Pancreas (tissue), 10 donors: ENCODE measurements at regions not wholly inside any gene's neighbourhood (a gene's known extent, or its start where the extent isn't known, plus 50 kb on each side); places are given as distances from the start of the nearest gene placed in this dataset.

ENCODE experiments used
- ATAC-seq, 4 donors: fragments of 200-7000 bp; cut with Tn5 transposase; one replicate each; pipeline versions ENCODE4 v1.8.0 to v1.9.1; 2020; ENCODE audit warnings: mild to moderate bottlenecking in 4 of 4, moderate library complexity in 4 of 4
- DNase-seq, 6 donors: peaks; one replicate each; pipeline ENCODE4 v3.0.0-alpha.2; 2020
- FAIRE-seq: peaks from 2 replicates; lab custom pipeline; 2012; peaks lifted over from hg19 to GRCh38; lab: Jason Lieb, UNC
- H3K27ac ChIP-seq, 4 donors: fragments of 200-600 bp; sonication (generic); 1 replicate in 3 of 4; 2 replicates in 1 of 4; pipeline versions ENCODE4 v1.5.0 to v1.8.0; 2020
- H3K27me3 ChIP-seq, 4 donors: fragments of 200-600 bp; one replicate each; pipeline ENCODE4 v1.8.0; 2021
- H3K36me3 ChIP-seq, 3 donors: fragments of 200-600 bp; sonication (generic) in 1 of 3; one replicate each; pipeline versions ENCODE4 v1.5.0 to v1.8.0; 2020 to 2021
- H3K4me1 ChIP-seq, 3 donors: fragments of 200-600 bp; one replicate each; pipeline ENCODE4 v1.8.0; 2021
- H3K4me3 ChIP-seq, 4 donors: fragments of 200-600 bp; sonication (generic) in 2 of 4; one replicate each; pipeline versions ENCODE4 v1.5.0 to v1.8.0; 2020 to 2021
- H3K9me3 ChIP-seq, 4 donors: fragments of 200-600 bp; one replicate each; pipeline ENCODE4 v1.8.0; 2021
- CTCF ChIP-seq, 4 donors: fragments of 200-600 bp; sonication (generic) in 3 of 4; IDR thresholded peaks; one replicate each; pipeline versions ENCODE4 v1.5.0 to v1.8.0; 2021; ENCODE audit warnings: antibody characterized with exemption in 4 of 4
- WGBS, 2 donors: extraction: QIAGEN DNeasy Blood & Tissue Kit; methylation state at CpG; one replicate each; pipeline ENCODE4 v1.1.7; 2013; 5-methylcytosine and 5-hydroxymethylcytosine counted together
- intact Hi-C, 3 donors: fragments of 100-400 bp; cut with DNase I; formaldehyde crosslinking; loops; one replicate each; pipeline versions ENCODE4 v1.11.1 to v1.14.2; 2022
- donor health status: healthy with polysubstance abuse.
- donor health status: DM: no; HTN: no; CAD: no; lungs with moderate emphysema.
- donor health status: DM: no; HTN: no; CAD: no.
- donor health status: control.
- donor health status: control.
- donor health status: Bipolar disorder and iron deficiency.
- donor health status: DM: yes; HTN: yes; CAD: no.
- donor health status: DM: no; HTN: no; CAD: no.
- donor health status: DM: no; HTN: no; CAD: no.
- donor health status: DM: yes; HTN: yes; CAD: no.

GRCh38 chr14:26933431-26933830 lies 335.6 kb upstream of the NOVA1 start:
- FAIRE-seq (no peak), DNase-seq (no peak), ATAC-seq (no peak)
- Histone ChIP-seq H3K4me1 (peaks cover 0 to 4% (median 0%) of the 10 kb centered on the region in 3 donors), H3K27ac (no peak overlapping the region), H3K36me3 (no peaks in the 10 kb centered on the region), H3K4me3 (no peak overlapping the region), H3K27me3 (no peaks in the 10 kb centered on the region), H3K9me3 (no peaks in the 10 kb centered on the region)
- intact Hi-C loops, result no loop called here
- 51 to 53% methylated on average over 4 of the region's 4 CpGs for WGBS, 2 donors
- no peak for TF ChIP-seq CTCF (IDR thresholded peaks at IDR 0.05)

DNA sequence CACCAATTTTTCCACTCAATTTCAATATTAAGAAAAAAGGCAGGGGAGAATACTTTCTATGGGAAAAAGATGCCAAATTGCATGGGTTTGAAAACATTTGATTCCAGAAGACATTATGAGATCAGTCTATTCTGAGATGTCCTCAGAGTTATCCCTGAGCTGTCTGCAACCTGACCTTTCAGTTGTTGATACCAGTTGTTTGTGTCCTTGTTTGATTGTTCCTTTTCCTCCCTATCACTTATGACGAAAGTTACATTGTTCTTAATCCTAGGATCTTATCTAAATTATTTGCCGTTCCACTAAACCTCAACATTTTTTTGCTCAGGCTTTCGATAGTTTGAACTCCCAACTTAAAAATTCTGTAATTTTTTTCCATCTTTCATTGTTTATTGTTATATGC lies 336.3 kb upstream of the NOVA1 start:
- WGBS, 2 donors, result 46 to 60% methylated on average over 3 of the region's 3 CpGs
- no peaks in the 10 kb centered on the region for H3K36me3 ChIP-seq
- TF ChIP-seq CTCF (IDR thresholded peaks at IDR 0.05), result no peak
- DNase-seq (no peak), ATAC-seq (no peak), FAIRE-seq (no peak)
- H3K4me1 ChIP-seq, result peaks cover 0 to 4% (median 0%) of the 10 kb centered on the region in 3 donors
- intact Hi-C loops, result no loop called here
- H3K9me3 ChIP-seq, result no peaks in the 10 kb centered on the region
- H3K4me3 ChIP-seq, result no peak overlapping the region
- H3K27ac ChIP-seq, result no peak overlapping the region
- H3K27me3 ChIP-seq, result no peaks in the 10 kb centered on the region

- intact Hi-C loops, result no loop called here
- Histone ChIP-seq H3K27ac (no peak overlapping the region), H3K27me3 (no peaks in the 10 kb centered on the region), H3K4me3 (no peak overlapping the region), H3K9me3 (no peaks in the 10 kb centered on the region), H3K4me1 (peaks cover 0 to 4% (median 0%) of the 10 kb centered on the region in 3 donors), H3K36me3 (no peaks in the 10 kb centered on the region)
- 62 to 76% methylated on average over 4 of the region's 4 CpGs for WGBS, 2 donors
- DNase-seq (no peak), FAIRE-seq (no peak), ATAC-seq (no peak)
- TF ChIP-seq CTCF (IDR thresholded peaks at IDR 0.05), result no peak
Observed at GRCh38 chr14:26935733-26936132, 337.9 kb upstream of the NOVA1 start.

- peaks cover 0 to 4% (median 0%) of the 10 kb centered on the region in 3 donors for H3K4me1 ChIP-seq
- intact Hi-C loops, result no loop called here
- no peak for ATAC-seq
- FAIRE-seq, result no peak
- no peaks in the 10 kb centered on the region for H3K9me3 ChIP-seq
- no peak overlapping the region for H3K4me3 ChIP-seq
- H3K27ac ChIP-seq, result no peak overlapping the region
- no peak for TF ChIP-seq CTCF (IDR thresholded peaks at IDR 0.05)
- H3K36me3 ChIP-seq, result no peaks in the 10 kb centered on the region
- DNase-seq, result no peak
- WGBS, 2 donors, result 88 to 94% methylated on average over 1 of the region's 1 CpG
- H3K27me3 ChIP-seq, result no peaks in the 10 kb centered on the region
Observed at GRCh38 chr14:26938054-26938453, 340.2 kb upstream of the NOVA1 start.

DNA sequence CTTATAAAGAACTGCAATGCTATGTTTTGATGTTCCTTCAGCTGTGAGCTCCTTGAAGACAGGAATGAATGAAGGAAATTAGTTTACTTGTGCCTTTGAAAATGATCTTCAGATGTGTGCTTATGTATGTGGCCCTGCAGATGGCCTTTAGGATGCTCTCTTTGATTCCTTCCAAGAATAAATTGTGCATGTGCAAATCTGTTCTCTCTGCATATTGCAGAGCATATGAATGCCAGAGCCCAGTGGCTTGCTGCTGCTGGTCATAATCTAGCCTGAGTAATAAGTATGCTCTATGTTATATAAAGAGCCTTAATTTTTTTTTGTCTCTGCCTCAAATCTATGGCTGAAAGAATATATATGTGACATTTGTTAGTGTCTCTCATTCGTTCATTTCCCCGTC lies 341.9 kb upstream of the NOVA1 start:
- FAIRE-seq, result no peak
- intact Hi-C loops, result no loop called here

More for the DNA sequence above, 341.9 kb upstream of the NOVA1 start:
- no peaks in the 10 kb centered on the region for H3K36me3 ChIP-seq
- no peaks in the 10 kb centered on the region for H3K27me3 ChIP-seq
- no peak for TF ChIP-seq CTCF (IDR thresholded peaks at IDR 0.05)
- ATAC-seq (no peak), DNase-seq (no peak)
- no peaks in the 10 kb centered on the region for H3K9me3 ChIP-seq
- H3K4me3 ChIP-seq, result no peak overlapping the region
- H3K4me1 ChIP-seq, result no peaks in the 10 kb centered on the region
- no peak overlapping the region for H3K27ac ChIP-seq
- WGBS, 2 donors, result 60 to 91% methylated on average over 2 of the region's 2 CpGs
